GM18519 (cell line): ENCODE measurements at regions not wholly inside any gene's neighbourhood (a gene's known extent, or its start where the extent isn't known, plus 50 kb on each side); places are given as distances from the start of the nearest gene placed in this dataset.
"Not testable (repeated sequence)": the region's sequence is repeated elsewhere in the genome, so short reads cannot be mapped to it uniquely, and the experiment has no call there.

Experiments
- ATAC-seq: cut with Tn5 transposase; IDR thresholded peaks from one replicate; pipeline ENCODE4 v1.9.1; 2021; ENCODE audit warnings: mild to moderate bottlenecking, moderate library complexity; ENCODE audit not compliant: unreplicated experiment, low FRiP score

GRCh38 chr5:101284736-101285375, 381.8 kb upstream of the ST8SIA4 start:
- ATAC-seq, result no peak

GRCh38 chr5:101283938-101284337, 380.9 kb upstream of the ST8SIA4 start:
- ATAC-seq, result not testable (repeated sequence)

- ATAC-seq, result no peak
Observed at GRCh38 chr5:101278917-101279316, 375.8 kb upstream of the ST8SIA4 start.

- no peak for ATAC-seq
Observed at GRCh38 chr5:101278011-101278687, 375.1 kb upstream of the ST8SIA4 start.

GRCh38 chr5:101271945-101272344, 368.9 kb upstream of the ST8SIA4 start:
- no peak for ATAC-seq

- no peak for ATAC-seq
Observed at GRCh38 chr5:101271416-101271815, 368.3 kb upstream of the ST8SIA4 start.

- ATAC-seq, result no peak
Observed at GRCh38 chr5:101260857-101261256, 357.8 kb upstream of the ST8SIA4 start.

- ATAC-seq, result no peak
Observed at GRCh38 chr5:101253096-101253495, 350.0 kb upstream of the ST8SIA4 start.

- ATAC-seq, result no peak
Observed at GRCh38 chr5:101244621-101245020, 341.5 kb upstream of the ST8SIA4 start.

- no peak for ATAC-seq
Observed at GRCh38 chr5:101212942-101213514, 309.9 kb upstream of the ST8SIA4 start.

GRCh38 chr5:101206534-101206933, 303.5 kb upstream of the ST8SIA4 start:
- no peak for ATAC-seq

GRCh38 chr5:101205065-101205464, 302.0 kb upstream of the ST8SIA4 start:
- not testable (repeated sequence) for ATAC-seq

- ATAC-seq, result not testable (repeated sequence)
Observed at GRCh38 chr5:101180365-101180764, 277.3 kb upstream of the ST8SIA4 start.

GRCh38 chr5:101176605-101177004, 273.5 kb upstream of the ST8SIA4 start:
- ATAC-seq, result no peak

- ATAC-seq, result no peak
Observed at GRCh38 chr5:101174981-101175380, 271.9 kb upstream of the ST8SIA4 start.

GRCh38 chr5:101163088-101163487, 260.0 kb upstream of the ST8SIA4 start:
- no peak for ATAC-seq

- ATAC-seq, result no peak
Observed at GRCh38 chr5:101160002-101160401, 256.9 kb upstream of the ST8SIA4 start.

- ATAC-seq, result no peak
Observed at GRCh38 chr5:101159006-101159405, 255.9 kb upstream of the ST8SIA4 start.

- no peak for ATAC-seq
Observed at GRCh38 chr5:101153526-101153925, 250.4 kb upstream of the ST8SIA4 start.

- no peak for ATAC-seq
Observed at GRCh38 chr5:101143526-101143925, 240.4 kb upstream of the ST8SIA4 start.

- no peak for ATAC-seq
Observed at GRCh38 chr5:101142102-101142501, 239.0 kb upstream of the ST8SIA4 start.

- ATAC-seq, result no peak
Observed at GRCh38 chr5:101136454-101136853, 233.4 kb upstream of the ST8SIA4 start.
